Left ventricle myocardium inferior (tissue), 1 donor: ENCODE measurements at regions not wholly inside any gene's neighbourhood (a gene's known extent, or its start where the extent isn't known, plus 50 kb on each side); places are given as distances from the start of the nearest gene placed in this dataset.

Experiments
- DNase-seq: peaks from one replicate; pipeline ENCODE4 v3.0.0-alpha.2; 2020
- H3K27ac ChIP-seq: fragments of 200-600 bp; replicated peaks from 2 replicates; pipeline ENCODE4 v1.8.0; 2021
- H3K27me3 ChIP-seq: fragments of 200-600 bp; 2 replicates; pipeline ENCODE4 v1.8.0; 2021; ENCODE audit warnings: low read depth
- H3K36me3 ChIP-seq: fragments of 200-600 bp; 2 replicates; pipeline ENCODE4 v1.8.0; 2021
- H3K4me1 ChIP-seq: fragments of 200-600 bp; 2 replicates; pipeline ENCODE4 v1.8.0; 2021
- H3K4me3 ChIP-seq: fragments of 200-600 bp; 2 replicates; pipeline ENCODE4 v1.8.0; 2021; ENCODE audit warnings: mild to moderate bottlenecking, moderate library complexity
- H3K9me3 ChIP-seq: fragments of 200-600 bp; replicated peaks from 2 replicates; pipeline ENCODE4 v1.8.0; 2021
- intact Hi-C: fragments of 100-400 bp; cut with micrococcal nuclease; formaldehyde crosslinking; loops from one replicate; pipeline ENCODE4 v1.11.0; 2022
- TF ChIP-seq, protein P1 (sequence below): fragments of 200-600 bp; IDR thresholded peaks from 2 replicates; pipeline ENCODE4 v1.8.0; 2021; ENCODE audit warnings: antibody characterized with exemption, mild to moderate bottlenecking, borderline replicate concordance
- donor health status: DM: no; HTN: yes; CAD: no; lungs with severe emphysema.

DNA sequence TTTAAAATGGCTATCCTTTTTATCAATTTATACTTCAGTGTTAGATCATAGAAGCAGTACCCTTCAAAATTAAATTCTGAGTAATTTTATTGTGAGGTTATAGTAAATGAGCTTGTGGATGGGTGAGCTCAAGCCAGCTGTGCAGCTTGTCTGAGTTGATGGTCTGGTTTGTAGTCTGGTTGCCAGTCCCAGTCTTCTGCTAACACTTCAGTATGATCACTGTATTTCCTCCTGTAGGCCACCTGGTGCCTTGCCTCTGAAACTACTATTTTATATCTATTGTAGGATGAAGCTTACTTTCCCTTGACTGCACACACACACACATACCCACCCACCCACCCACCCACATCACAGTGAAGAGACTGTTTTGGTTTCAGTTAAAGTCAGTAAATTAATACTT is 496.4 kb downstream of the PCNX1 start:
- H3K27ac ChIP-seq: no peak overlapping the region
- no peak for DNase-seq
- intact Hi-C loops: no loop called here
- peaks cover 7% of the 10 kb centered on the region for H3K4me1 ChIP-seq
- H3K9me3 ChIP-seq: no peaks in the 10 kb centered on the region
- H3K27me3 ChIP-seq: no peaks in the 10 kb centered on the region
- no peaks in the 10 kb centered on the region for H3K36me3 ChIP-seq
- no peak overlapping the region for H3K4me3 ChIP-seq
- TF ChIP-seq, protein P1, sequence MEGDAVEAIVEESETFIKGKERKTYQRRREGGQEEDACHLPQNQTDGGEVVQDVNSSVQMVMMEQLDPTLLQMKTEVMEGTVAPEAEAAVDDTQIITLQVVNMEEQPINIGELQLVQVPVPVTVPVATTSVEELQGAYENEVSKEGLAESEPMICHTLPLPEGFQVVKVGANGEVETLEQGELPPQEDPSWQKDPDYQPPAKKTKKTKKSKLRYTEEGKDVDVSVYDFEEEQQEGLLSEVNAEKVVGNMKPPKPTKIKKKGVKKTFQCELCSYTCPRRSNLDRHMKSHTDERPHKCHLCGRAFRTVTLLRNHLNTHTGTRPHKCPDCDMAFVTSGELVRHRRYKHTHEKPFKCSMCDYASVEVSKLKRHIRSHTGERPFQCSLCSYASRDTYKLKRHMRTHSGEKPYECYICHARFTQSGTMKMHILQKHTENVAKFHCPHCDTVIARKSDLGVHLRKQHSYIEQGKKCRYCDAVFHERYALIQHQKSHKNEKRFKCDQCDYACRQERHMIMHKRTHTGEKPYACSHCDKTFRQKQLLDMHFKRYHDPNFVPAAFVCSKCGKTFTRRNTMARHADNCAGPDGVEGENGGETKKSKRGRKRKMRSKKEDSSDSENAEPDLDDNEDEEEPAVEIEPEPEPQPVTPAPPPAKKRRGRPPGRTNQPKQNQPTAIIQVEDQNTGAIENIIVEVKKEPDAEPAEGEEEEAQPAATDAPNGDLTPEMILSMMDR: no peak

DNA sequence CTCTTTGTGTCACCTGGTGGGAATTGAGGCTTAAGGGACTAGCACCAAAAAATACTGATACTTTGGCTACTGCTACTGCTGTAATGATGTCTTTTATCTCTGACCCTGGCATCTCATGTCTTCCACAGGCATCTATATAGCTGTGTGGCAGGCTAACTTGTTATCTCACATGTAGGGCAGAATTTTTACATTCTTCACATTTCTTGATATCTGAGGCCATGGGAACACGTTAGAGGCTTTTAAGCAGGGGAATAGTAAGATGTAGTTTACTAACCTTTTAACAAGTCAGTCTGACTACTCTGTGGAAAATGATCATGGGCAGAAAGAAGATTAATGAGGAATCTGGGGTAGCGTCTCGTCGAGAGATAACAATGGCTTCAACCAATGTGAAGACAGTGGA is 498.4 kb downstream of the PCNX1 start:
- no peaks in the 10 kb centered on the region for H3K36me3 ChIP-seq
- intact Hi-C loops: no loop called here
- no peaks in the 10 kb centered on the region for H3K9me3 ChIP-seq
- H3K4me3 ChIP-seq: no peak overlapping the region
- no peaks in the 10 kb centered on the region for H3K4me1 ChIP-seq
- no peaks in the 10 kb centered on the region for H3K27me3 ChIP-seq
- TF ChIP-seq, protein P1: no peak
- no peak for DNase-seq
- H3K27ac ChIP-seq: no peak overlapping the region

DNA sequence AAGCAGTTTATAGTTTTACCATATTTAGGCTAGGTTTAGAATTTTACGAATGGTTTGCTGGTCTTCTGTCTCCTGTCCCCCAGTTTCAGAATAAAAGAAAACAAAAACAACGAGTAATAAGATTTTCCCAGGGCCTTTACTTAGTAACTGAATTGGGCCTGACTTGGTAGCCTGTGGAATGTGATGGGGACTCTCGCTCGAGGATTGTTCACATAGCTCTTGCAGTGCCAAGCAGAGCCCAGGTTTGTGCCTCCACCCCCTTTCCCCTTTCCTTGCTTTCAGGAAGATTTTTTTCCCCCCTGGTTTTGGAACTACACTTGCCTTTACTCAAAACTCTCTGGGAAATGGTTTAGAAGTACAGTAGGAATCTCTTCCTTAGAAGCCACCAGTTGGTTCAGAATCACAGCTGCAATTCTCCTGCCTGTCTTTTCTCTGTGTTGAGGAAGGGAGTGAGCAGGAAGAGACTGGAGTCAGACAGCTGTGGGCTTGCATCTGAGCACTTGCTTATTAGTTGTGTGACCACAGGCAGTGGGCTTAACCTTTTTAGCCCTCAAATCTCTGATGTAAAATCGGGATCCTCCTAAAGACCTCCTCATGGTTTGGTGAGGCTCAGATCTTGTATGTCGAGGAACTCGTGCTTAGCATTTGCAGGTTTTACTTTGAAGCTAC is 501.2 kb downstream of the PCNX1 start:
- no peaks in the 10 kb centered on the region for H3K36me3 ChIP-seq
- intact Hi-C loops: no loop called here
- no peak overlapping the region for H3K27ac ChIP-seq
- no peaks in the 10 kb centered on the region for H3K9me3 ChIP-seq
- H3K27me3 ChIP-seq: no peaks in the 10 kb centered on the region
- no peak overlapping the region for H3K4me3 ChIP-seq
- H3K4me1 ChIP-seq: no peaks in the 10 kb centered on the region
- DNase-seq: no peak
- TF ChIP-seq, protein P1: no peak

DNA sequence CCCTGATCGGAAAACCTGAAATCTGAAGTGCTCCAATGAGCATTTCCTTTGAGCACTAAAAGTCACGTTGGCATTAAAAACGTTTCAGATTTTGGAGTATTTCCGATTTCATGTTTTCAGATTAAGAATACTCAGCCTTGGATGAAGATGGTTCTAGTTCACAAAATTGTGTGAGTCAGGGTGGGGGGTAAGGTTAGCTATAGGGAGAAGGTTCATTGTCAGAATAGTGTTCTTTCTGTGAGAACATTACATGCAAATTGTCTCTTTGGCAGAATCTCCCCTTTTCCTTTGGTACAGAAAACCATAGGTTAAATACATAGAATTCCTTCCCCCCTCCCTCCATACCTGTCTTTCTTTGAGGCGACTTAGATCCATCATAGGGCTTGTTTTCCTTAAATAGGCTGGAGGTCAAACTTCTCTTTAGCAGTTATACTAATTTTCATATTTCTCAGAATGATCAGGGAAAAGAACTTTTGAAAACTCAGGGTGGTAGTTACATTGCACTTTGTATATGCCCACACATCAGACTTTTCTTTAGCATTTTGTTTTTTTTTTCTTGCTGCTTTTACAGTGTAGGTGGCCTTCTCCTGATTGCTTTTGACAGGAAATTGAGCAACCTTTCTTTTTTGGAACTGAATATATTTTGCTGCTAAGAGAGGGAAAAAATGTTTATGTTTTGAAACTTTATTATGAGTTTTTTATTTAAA is 503.5 kb downstream of the PCNX1 start:
- Histone ChIP-seq H3K27me3 (no peaks in the 10 kb centered on the region), H3K36me3 (no peaks in the 10 kb centered on the region), H3K9me3 (no peaks in the 10 kb centered on the region), H3K27ac (no peak overlapping the region), H3K4me1 (no peaks in the 10 kb centered on the region), H3K4me3 (no peak overlapping the region)
- intact Hi-C loops: no loop called here
- TF ChIP-seq, protein P1: no peak
- no peak for DNase-seq

DNA sequence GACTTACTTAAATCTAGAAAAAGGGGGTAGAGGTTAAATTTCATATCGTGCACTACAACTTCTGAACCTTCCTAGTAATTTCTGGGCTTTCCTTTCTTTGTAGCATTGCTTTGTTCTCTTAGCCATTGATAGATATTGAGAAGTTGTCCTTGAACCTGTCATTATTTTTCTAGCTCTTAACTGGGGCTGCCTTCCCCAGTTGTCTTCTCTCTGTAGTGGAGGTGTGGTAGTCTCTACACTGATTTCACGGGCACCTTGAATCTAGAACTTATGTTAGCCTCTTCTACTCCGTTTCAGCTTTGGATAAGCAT is 504.0 kb downstream of the PCNX1 start:
- no peak for DNase-seq
- Histone ChIP-seq H3K4me1 (no peaks in the 10 kb centered on the region), H3K27me3 (no peaks in the 10 kb centered on the region), H3K27ac (no peak overlapping the region), H3K4me3 (no peak overlapping the region), H3K36me3 (no peaks in the 10 kb centered on the region), H3K9me3 (no peaks in the 10 kb centered on the region)
- intact Hi-C loops: no loop called here
- TF ChIP-seq, protein P1: no peak
